ENCODE measurements at regions not wholly inside any gene's neighbourhood (a gene's known extent, or its start where the extent isn't known, plus 50 kb on each side); places are given as distances from the start of the nearest gene placed in this dataset.
A peak's percentile ranks its signal among the peaks of the same experiment; 100 is the strongest.

GRCh38 chr2:49271060-49271606 is 116.8 kb upstream of the FSHR start:
- no peak overlapping the region for H3K4me3 ChIP-seq
- no peak for ATAC-seq (replicated peaks in 6 of 8)
- 0 to 100% (median 49%) methylated on average over 1 to 2 of the region's 2 CpGs; no CpG with 5 or more reads in 2 of the 10 experiments for WGBS, 10 experiments
- H3K4me1 ChIP-seq (replicated peaks in 1 of 2) = no peaks in the 10 kb centered on the region
- in situ Hi-C loops (cut with MboI; ENCODE audit: low pct_unique_long_range_greater_than_20kb in 2 of 9, low sequenced_read_pairs in 9 of 9, unreplicated experiment in 9 of 9) = no loop called here
- no peak overlapping the region for H3K27ac ChIP-seq

- no peak overlapping the region for H3K27ac ChIP-seq
- H3K4me3 ChIP-seq = no peak overlapping the region
- peaks cover 0 to 7% of the 10 kb centered on the region in 2 donors for H3K4me1 ChIP-seq (replicated peaks in 1 of 2)
- in situ Hi-C loops (cut with MboI; ENCODE audit: low pct_unique_long_range_greater_than_20kb in 2 of 9, low sequenced_read_pairs in 9 of 9, unreplicated experiment in 9 of 9) = no loop called here
- WGBS, 10 experiments = 28 to 100% (median 93%) methylated on average over 1 to 6 of the region's 6 CpGs; no CpG with 5 or more reads in 1 of the 10 experiments
- no peak for ATAC-seq (replicated peaks in 6 of 8)
These were observed 115.8 kb upstream of the FSHR start for GRCh38 chr2:49270091-49270490.

GRCh38 chr2:49265471-49265870 is 111.2 kb upstream of the FSHR start:
- peaks cover 12 to 35% of the 10 kb centered on the region in 2 donors for H3K4me1 ChIP-seq (replicated peaks in 1 of 2)
- no peak overlapping the region for H3K4me3 ChIP-seq
- WGBS, 10 experiments = 20 to 100% (median 87%) methylated on average over 1 to 2 of the region's 2 CpGs; no CpG with 5 or more reads in 4 of the 10 experiments
- no peak for ATAC-seq (replicated peaks in 6 of 8)
- in situ Hi-C loops (cut with MboI; ENCODE audit: low pct_unique_long_range_greater_than_20kb in 2 of 9, low sequenced_read_pairs in 9 of 9, unreplicated experiment in 9 of 9) = no loop called here
- no peak overlapping the region for H3K27ac ChIP-seq

GRCh38 chr2:49262801-49263560 is 108.7 kb upstream of the FSHR start:
- H3K4me1 ChIP-seq (replicated peaks in 1 of 2) = peaks cover 12 to 35% of the 10 kb centered on the region in 2 donors
- no peak overlapping the region for H3K27ac ChIP-seq
- no peak overlapping the region for H3K4me3 ChIP-seq
- WGBS, 10 experiments = 10 to 100% (median 59%) methylated on average over 2 to 8 of the region's 8 CpGs
- ATAC-seq (replicated peaks in 6 of 8) = peak in 5 of 8 experiments; percentile 46 to 82 (median 62)
- in situ Hi-C loops (cut with MboI; ENCODE audit: low pct_unique_long_range_greater_than_20kb in 2 of 9, low sequenced_read_pairs in 9 of 9, unreplicated experiment in 9 of 9) = no loop called here

GRCh38 chr2:49261781-49262180 is 107.5 kb upstream of the FSHR start:
- Histone ChIP-seq H3K4me3 (no peak overlapping the region), H3K4me1 (replicated peaks in 1 of 2) (peaks cover 12 to 35% of the 10 kb centered on the region in 2 donors), H3K27ac (no peak overlapping the region)
- in situ Hi-C loops (cut with MboI; ENCODE audit: low pct_unique_long_range_greater_than_20kb in 2 of 9, low sequenced_read_pairs in 9 of 9, unreplicated experiment in 9 of 9) = no loop called here
- WGBS, 10 experiments = 22 to 83% (median 65%) methylated on average over 2 to 4 of the region's 4 CpGs
- peak in 5 of 8 experiments; percentile 29 to 63 (median 59) for ATAC-seq (replicated peaks in 6 of 8)

- no peak overlapping the region for H3K27ac ChIP-seq
- in situ Hi-C loops (cut with MboI; ENCODE audit: low pct_unique_long_range_greater_than_20kb in 2 of 9, low sequenced_read_pairs in 9 of 9, unreplicated experiment in 9 of 9) = no loop called here
- WGBS, 10 experiments = 0 to 100% (median 86%) methylated on average over 1 to 6 of the region's 6 CpGs
- ATAC-seq (replicated peaks in 6 of 8) = peak in 1 of 8 experiments; percentile 21
- peaks cover 12 to 35% of the 10 kb centered on the region in 2 donors for H3K4me1 ChIP-seq (replicated peaks in 1 of 2)
- H3K4me3 ChIP-seq = no peak overlapping the region
These were observed 106.7 kb upstream of the FSHR start for GRCh38 chr2:49260979-49261538.

- 0 to 100% (median 87%) methylated on average over 1 of the region's 1 CpG for WGBS, 10 experiments
- no peak for ATAC-seq (replicated peaks in 6 of 8)
- no peak overlapping the region for H3K4me3 ChIP-seq
- no peak overlapping the region for H3K27ac ChIP-seq
- H3K4me1 ChIP-seq (replicated peaks in 1 of 2) = peaks cover 18 to 37% of the 10 kb centered on the region in 2 donors
- in situ Hi-C loops (cut with MboI; ENCODE audit: low pct_unique_long_range_greater_than_20kb in 2 of 9, low sequenced_read_pairs in 9 of 9, unreplicated experiment in 9 of 9) = no loop called here
These were observed 105.6 kb upstream of the FSHR start for GRCh38 chr2:49259926-49260325.

- in situ Hi-C loops (cut with MboI; ENCODE audit: low pct_unique_long_range_greater_than_20kb in 2 of 9, low sequenced_read_pairs in 9 of 9, unreplicated experiment in 9 of 9) = no loop called here
- H3K27ac ChIP-seq = peak overlapping the region; percentile 19 to 30
- 0 to 90% (median 36%) methylated on average over 2 to 3 of the region's 3 CpGs; no CpG with 5 or more reads in 2 of the 10 experiments for WGBS, 10 experiments
- no peak overlapping the region for H3K4me3 ChIP-seq
- H3K4me1 ChIP-seq (replicated peaks in 1 of 2) = peaks cover 6 to 10% of the 10 kb centered on the region in 2 donors
- ATAC-seq (replicated peaks in 6 of 8) = peak in 5 of 8 experiments; percentile 97 to 99 (median 98)
These were observed 101.2 kb upstream of the FSHR start for GRCh38 chr2:49255409-49255971.

GRCh38 chr2:49254401-49254800 is 100.1 kb upstream of the FSHR start:
- in situ Hi-C loops (cut with MboI; ENCODE audit: low pct_unique_long_range_greater_than_20kb in 2 of 9, low sequenced_read_pairs in 9 of 9, unreplicated experiment in 9 of 9) = no loop called here
- ATAC-seq (replicated peaks in 6 of 8) = no peak

GRCh38 chr2:49251766-49252165 is 97.5 kb upstream of the FSHR start:
- no peak overlapping the region for H3K27ac ChIP-seq
- H3K4me1 ChIP-seq (replicated peaks in 1 of 2) = peaks cover 6 to 10% of the 10 kb centered on the region in 2 donors
- H3K4me3 ChIP-seq = no peak overlapping the region
- 60 to 100% (median 100%) methylated on average over 1 of the region's 1 CpG; no CpG with 5 or more reads in 3 of the 10 experiments for WGBS, 10 experiments
- in situ Hi-C loops (cut with MboI; ENCODE audit: low pct_unique_long_range_greater_than_20kb in 2 of 9, low sequenced_read_pairs in 9 of 9, unreplicated experiment in 9 of 9) = no loop called here
- ATAC-seq (replicated peaks in 6 of 8) = no peak

More at GRCh38 chr2:49254401-49254800, 100.1 kb upstream of the FSHR start:
- Histone ChIP-seq H3K27ac (no peak overlapping the region), H3K4me1 (replicated peaks in 1 of 2) (peaks cover 6 to 10% of the 10 kb centered on the region in 2 donors), H3K4me3 (no peak overlapping the region)
- WGBS, 10 experiments = 0 to 96% (median 83%) methylated on average over 3 to 6 of the region's 6 CpGs; no CpG with 5 or more reads in 1 of the 10 experiments

GRCh38 chr2:49251251-49251650 is 96.9 kb upstream of the FSHR start:
- in situ Hi-C loops (cut with MboI; ENCODE audit: low pct_unique_long_range_greater_than_20kb in 2 of 9, low sequenced_read_pairs in 9 of 9, unreplicated experiment in 9 of 9) = no loop called here
- WGBS, 10 experiments = 0 to 90% (median 64%) methylated on average over 1 to 5 of the region's 5 CpGs; no CpG with 5 or more reads in 1 of the 10 experiments

GRCh38 chr2:49248506-49248905 is 94.2 kb upstream of the FSHR start:
- Histone ChIP-seq H3K27ac (no peak overlapping the region), H3K4me3 (no peak overlapping the region), H3K4me1 (replicated peaks in 1 of 2) (no peaks in the 10 kb centered on the region)
- WGBS, 10 experiments = 0 to 80% (median 23%) methylated on average over 1 of the region's 1 CpG; no CpG with 5 or more reads in 6 of the 10 experiments
- peak in 7 of 8 experiments; percentile 35 to 89 (median 59) for ATAC-seq (replicated peaks in 6 of 8)
- in situ Hi-C loops (cut with MboI; ENCODE audit: low pct_unique_long_range_greater_than_20kb in 2 of 9, low sequenced_read_pairs in 9 of 9, unreplicated experiment in 9 of 9) = no loop called here

More at GRCh38 chr2:49251251-49251650, 96.9 kb upstream of the FSHR start:
- ATAC-seq (replicated peaks in 6 of 8) = no peak
- no peak overlapping the region for H3K4me3 ChIP-seq
- H3K27ac ChIP-seq = no peak overlapping the region
- peaks cover 6 to 10% of the 10 kb centered on the region in 2 donors for H3K4me1 ChIP-seq (replicated peaks in 1 of 2)

GRCh38 chr2:49241991-49242390 is 87.7 kb upstream of the FSHR start:
- H3K27ac ChIP-seq = no peak overlapping the region
- ATAC-seq (replicated peaks in 6 of 8) = no peak
- H3K4me1 ChIP-seq (replicated peaks in 1 of 2) = peaks cover 16 to 35% of the 10 kb centered on the region in 2 donors
- in situ Hi-C loops (cut with MboI; ENCODE audit: low pct_unique_long_range_greater_than_20kb in 2 of 9, low sequenced_read_pairs in 9 of 9, unreplicated experiment in 9 of 9) = no loop called here
- no peak overlapping the region for H3K4me3 ChIP-seq

Data from motor neuron (in vitro differentiated cells).